MM.1S (cell line): ENCODE measurements at regions not wholly inside any gene's neighbourhood (a gene's known extent, or its start where the extent isn't known, plus 50 kb on each side); places are given as distances from the start of the nearest gene placed in this dataset.

Source experiments
- DNase-seq: peaks from one replicate; pipeline ENCODE4 v3.0.0-alpha.2; 2015
- H2AFZ ChIP-seq: fragments of 300-600 bp; sonication (generic); 2 replicates; pipeline ENCODE4 v1.6.0; 2016; ENCODE audit warnings: antibody characterized with exemption, low read length
- H3F3A ChIP-seq: fragments of 300-600 bp; sonication (generic); 2 replicates; pipeline ENCODE4 v1.6.1; 2016; ENCODE audit warnings: mild to moderate bottlenecking, antibody characterized with exemption, low read length, moderate library complexity, mixed read lengths; ENCODE audit not compliant: insufficient read depth
- H3K27ac ChIP-seq: fragments of 300-600 bp; sonication (generic); 2 replicates; pipeline ENCODE4 v1.5.1; 2016; ENCODE audit warnings: mild to moderate bottlenecking, low read length
- H3K27me3 ChIP-seq: fragments of 300-600 bp; sonication (generic); replicated peaks from 2 replicates; pipeline ENCODE4 v1.6.0; 2016; ENCODE audit warnings: low read length; ENCODE audit not compliant: insufficient read depth
- H3K36me3 ChIP-seq: fragments of 300-600 bp; sonication (generic); replicated peaks from 2 replicates; pipeline ENCODE4 v1.6.1; 2016; ENCODE audit warnings: mild to moderate bottlenecking, low read length, mixed read lengths; ENCODE audit not compliant: insufficient read depth
- H3K4me1 ChIP-seq: fragments of 300-600 bp; sonication (generic); 2 replicates; pipeline ENCODE4 v1.6.1; 2016; ENCODE audit warnings: low read length, mixed read lengths
- H3K4me2 ChIP-seq: fragments of 300-600 bp; sonication (generic); 2 replicates; pipeline ENCODE4 v1.6.0; 2016; ENCODE audit warnings: low read depth, low read length
- H3K4me3 ChIP-seq: fragments of 300-600 bp; sonication (generic); 2 replicates; pipeline ENCODE4 v1.5.1; 2016; ENCODE audit warnings: low read length, mixed read lengths
- H3K79me2 ChIP-seq: fragments of 300-600 bp; sonication (generic); 2 replicates; pipeline ENCODE4 v1.6.1; 2016; ENCODE audit warnings: mixed run types, low read length, mixed read lengths
- H3K9ac ChIP-seq: fragments of 300-600 bp; sonication (generic); 2 replicates; pipeline ENCODE4 v1.6.1; 2016; ENCODE audit warnings: low read length, mixed read lengths
- H3K9me2 ChIP-seq: fragments of 300-600 bp; sonication (generic); replicated peaks from 2 replicates; pipeline ENCODE4 v1.6.1; 2016; ENCODE audit warnings: mild to moderate bottlenecking, low read length, mixed read lengths; ENCODE audit not compliant: insufficient read depth
- H3K9me3 ChIP-seq: fragments of 300-600 bp; sonication (generic); replicated peaks from 2 replicates; pipeline ENCODE4 v1.6.1; 2016; ENCODE audit warnings: mild to moderate bottlenecking, low read length, mixed read lengths; ENCODE audit not compliant: insufficient read depth
- H4K20me1 ChIP-seq: fragments of 300-600 bp; sonication (generic); 2 replicates; pipeline ENCODE4 v1.6.1; 2016; ENCODE audit warnings: mild to moderate bottlenecking, low read length, moderate library complexity, mixed read lengths; ENCODE audit not compliant: insufficient read depth
- CTCF ChIP-seq: fragments of 300-600 bp; sonication (generic); IDR thresholded peaks from 2 replicates; pipeline ENCODE4 v1.5.1; 2016; ENCODE audit warnings: antibody characterized with exemption, low read length, mixed read lengths
- EZH2 ChIP-seq: fragments of 300-600 bp; sonication (generic); optimal IDR thresholded peaks from 2 replicates; pipeline ENCODE3; 2017; ENCODE audit warnings: low read depth, mild to moderate bottlenecking, antibody characterized with exemption, low read length, mixed read lengths
- EZH2phosphoT487 ChIP-seq: fragments of 300-600 bp; sonication (generic); IDR thresholded peaks from 2 replicates; pipeline ENCODE4 v1.6.1; 2018; ENCODE audit warnings: antibody characterized with exemption, low read length

GRCh38 chr3:67957268-67957667 lies 302.9 kb upstream of the SUCLG2 start:
- H3K27ac ChIP-seq, result no peak overlapping the region
- H3K4me2 ChIP-seq, result no peak overlapping the region
- no peaks in the 10 kb centered on the region for H3K36me3 ChIP-seq
- H3K27me3 ChIP-seq, result no peaks in the 10 kb centered on the region
- H3K9me2 ChIP-seq, result no peaks in the 10 kb centered on the region
- no peak overlapping the region for H3K4me3 ChIP-seq
- 0 out of 2 replicates have a peak, but pooled peaks cover 4% of the 10 kb centered on the region for H3K4me1 ChIP-seq
- H3F3A ChIP-seq, result no peaks in the 10 kb centered on the region
- H4K20me1 ChIP-seq, result no peaks in the 10 kb centered on the region
- no peak for DNase-seq
- no peak for TF ChIP-seq EZH2
- no peak for TF ChIP-seq CTCF
- no peak for TF ChIP-seq EZH2phosphoT487
- H2AFZ ChIP-seq, result no peak overlapping the region
- no peaks in the 10 kb centered on the region for H3K9me3 ChIP-seq
- no peaks in the 10 kb centered on the region for H3K79me2 ChIP-seq
- H3K9ac ChIP-seq, result no peak overlapping the region

- H3K9me2 ChIP-seq, result no peaks in the 10 kb centered on the region
- H4K20me1 ChIP-seq, result no peaks in the 10 kb centered on the region
- no peak overlapping the region for H3K9ac ChIP-seq
- no peaks in the 10 kb centered on the region for H3K9me3 ChIP-seq
- H3K27ac ChIP-seq, result peak overlapping the region; percentile 23; the same call in 1 of the 2 replicates
- TF ChIP-seq EZH2 (no peak), CTCF (peak; percentile 32), EZH2phosphoT487 (no peak)
- peak overlapping the region; percentile 36; the same call in 1 of the 2 replicates for H3K4me2 ChIP-seq
- no peaks in the 10 kb centered on the region for H3K79me2 ChIP-seq
- H3K4me3 ChIP-seq, result no peak overlapping the region
- peaks cover 26% of the 10 kb centered on the region for H3K4me1 ChIP-seq
- peak; percentile 90 for DNase-seq
- no peaks in the 10 kb centered on the region for H3F3A ChIP-seq
- no peaks in the 10 kb centered on the region for H3K36me3 ChIP-seq
- H2AFZ ChIP-seq, result peak overlapping the region; percentile 47
- H3K27me3 ChIP-seq, result no peaks in the 10 kb centered on the region
Measured at GRCh38 chr3:67947808-67948508, 293.5 kb upstream of the SUCLG2 start.

- peaks cover 33% of the 10 kb centered on the region for H3K4me1 ChIP-seq
- no peak overlapping the region for H2AFZ ChIP-seq
- no peaks in the 10 kb centered on the region for H3K27me3 ChIP-seq
- peak overlapping the region; percentile 12; the same call in 1 of the 2 replicates for H3K4me2 ChIP-seq
- H3K4me3 ChIP-seq, result no peak overlapping the region
- H3K27ac ChIP-seq, result peak overlapping the region; percentile 5; the same call in 1 of the 2 replicates
- no peaks in the 10 kb centered on the region for H3K79me2 ChIP-seq
- no peaks in the 10 kb centered on the region for H3K9me3 ChIP-seq
- TF ChIP-seq CTCF, result no peak
- TF ChIP-seq EZH2, result no peak
- no peak for TF ChIP-seq EZH2phosphoT487
- peak; percentile 68 for DNase-seq
- H3K36me3 ChIP-seq, result no peaks in the 10 kb centered on the region
- no peaks in the 10 kb centered on the region for H3K9me2 ChIP-seq
- no peak overlapping the region for H3K9ac ChIP-seq
- H4K20me1 ChIP-seq, result no peaks in the 10 kb centered on the region
- H3F3A ChIP-seq, result peaks cover 7% of the 10 kb centered on the region
Measured at GRCh38 chr3:67946436-67946835, 292.0 kb upstream of the SUCLG2 start.
